Activated CD4-positive, alpha-beta T cell treated with anti-CD3 and anti-CD28 coated beads, Interleukin-2, amount 50 U/mL, for 4 hours (primary cell): ENCODE measurements at regions not wholly inside any gene's neighbourhood (a gene's known extent, or its start where the extent isn't known, plus 50 kb on each side); places are given as distances from the start of the nearest gene placed in this dataset.
"Not testable (repeated sequence)": the region's sequence is repeated elsewhere in the genome, so short reads cannot be mapped to it uniquely, and the experiment has no call there.

Source experiments
- DNase-seq, 2 experiments: peaks; one replicate each; pipeline ENCODE4 v3.0.0-alpha.2; 2020

DNA sequence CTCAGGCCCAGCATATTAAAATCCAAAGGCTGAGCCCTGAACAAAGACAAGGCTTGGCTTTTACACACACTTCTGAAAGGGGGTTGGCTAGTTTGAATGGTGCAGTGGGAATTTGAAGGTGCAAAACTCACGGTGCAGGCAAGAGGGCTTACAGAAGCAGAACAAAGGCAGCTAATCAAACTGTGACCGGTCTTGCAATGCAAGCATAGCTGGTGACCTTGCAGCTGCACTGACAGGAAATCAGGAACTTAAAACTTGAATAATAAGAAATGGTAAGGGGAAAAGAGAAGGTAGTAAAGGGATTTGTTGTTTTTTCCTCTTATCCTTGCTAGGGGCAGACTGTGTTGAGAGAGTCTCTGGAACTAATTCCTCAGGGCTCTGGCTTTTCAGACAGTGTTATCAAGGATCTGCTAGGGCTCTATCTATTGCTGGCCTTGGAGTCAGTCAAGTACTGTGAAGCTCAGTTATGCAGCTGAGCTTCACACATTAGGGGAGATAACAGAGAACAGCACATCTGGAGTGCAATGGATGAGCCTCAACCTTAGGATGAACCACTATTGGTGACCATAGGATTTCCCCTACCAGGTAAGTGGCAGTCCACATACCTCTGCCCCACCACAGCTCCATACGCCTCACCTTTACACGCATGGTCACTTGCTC lies 97.6 kb downstream of the PPIAL4G start:
- DNase-seq: no peak

DNA sequence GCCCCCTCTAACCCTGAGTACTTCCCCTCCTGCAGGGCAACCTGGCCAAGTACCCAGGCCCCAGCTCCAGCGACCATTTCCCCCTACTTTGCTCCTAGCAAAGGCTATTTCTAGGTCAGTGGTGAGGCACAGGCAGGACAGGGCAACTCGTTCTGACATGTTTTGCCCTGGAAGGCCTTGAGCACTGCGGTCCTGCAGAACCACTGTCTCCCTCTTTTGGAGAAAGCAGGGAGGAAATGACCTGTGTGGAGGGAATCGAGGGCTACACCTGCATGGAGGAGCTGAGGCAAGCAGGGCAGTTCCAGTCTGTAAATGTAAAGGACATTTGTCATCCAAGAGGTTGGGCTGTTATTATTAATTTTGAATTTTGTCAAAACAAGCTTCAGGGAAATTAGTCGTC lies 99.1 kb downstream of the PPIAL4G start:
- no peak for DNase-seq

DNA sequence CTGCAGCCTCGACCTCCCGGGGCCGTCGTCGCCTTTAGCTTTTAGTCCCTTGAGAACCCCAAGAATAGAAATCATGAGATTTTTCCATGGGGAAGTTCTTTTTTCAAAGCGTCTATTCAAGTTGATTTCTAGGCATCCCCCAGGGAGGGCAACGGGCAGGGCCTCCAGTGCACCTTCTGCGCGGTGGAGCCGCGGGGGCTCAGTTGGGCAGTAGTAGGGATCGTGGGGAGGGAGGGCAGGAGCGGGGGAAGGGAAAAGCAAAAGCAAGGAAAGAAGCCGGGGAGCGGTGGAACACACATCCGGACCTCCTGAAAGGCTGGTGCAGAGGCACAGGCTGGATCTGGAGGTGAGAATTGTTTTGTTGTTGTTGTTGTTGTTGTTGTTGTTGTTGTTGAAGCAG lies 103.4 kb downstream of the PPIAL4G start:
- no peak for DNase-seq

DNA sequence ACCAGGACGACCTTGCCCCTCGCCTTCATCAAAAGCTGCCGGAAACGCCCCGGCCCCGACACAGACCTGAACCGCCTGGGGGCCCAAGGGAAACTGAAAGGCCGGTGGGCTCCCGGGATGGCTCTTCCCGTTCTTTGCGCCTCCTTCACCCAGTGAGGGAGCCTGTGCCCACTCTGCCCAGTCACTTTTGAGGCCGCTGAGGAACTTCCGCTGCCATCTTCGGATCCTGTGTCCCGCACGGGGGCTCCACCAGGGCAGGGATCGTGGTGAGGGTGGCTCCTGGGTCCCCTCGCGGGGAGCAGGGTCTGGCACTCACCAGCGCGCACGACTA lies 104.0 kb downstream of the PPIAL4G start:
- no peak for DNase-seq

DNA sequence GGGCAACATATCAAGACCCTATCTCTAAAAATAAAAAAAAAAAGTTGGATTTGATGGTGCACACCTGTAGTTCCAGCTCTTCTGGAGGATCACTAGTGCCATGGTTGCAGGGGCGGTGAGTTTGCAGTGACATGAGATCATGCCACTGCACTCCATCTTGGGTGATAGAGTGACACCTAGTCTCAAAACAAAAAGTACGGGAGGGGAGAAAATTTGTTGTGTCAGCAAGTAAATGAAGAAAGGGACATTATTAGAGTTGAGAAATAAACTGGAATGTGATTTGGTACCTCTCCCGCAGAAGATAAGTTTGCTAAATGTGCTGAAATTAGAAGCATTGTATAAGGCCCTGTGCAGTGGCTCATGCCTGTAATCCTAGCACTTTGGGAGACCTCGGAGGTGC lies 105.1 kb downstream of the PPIAL4G start:
- not testable (repeated sequence) for DNase-seq

DNA sequence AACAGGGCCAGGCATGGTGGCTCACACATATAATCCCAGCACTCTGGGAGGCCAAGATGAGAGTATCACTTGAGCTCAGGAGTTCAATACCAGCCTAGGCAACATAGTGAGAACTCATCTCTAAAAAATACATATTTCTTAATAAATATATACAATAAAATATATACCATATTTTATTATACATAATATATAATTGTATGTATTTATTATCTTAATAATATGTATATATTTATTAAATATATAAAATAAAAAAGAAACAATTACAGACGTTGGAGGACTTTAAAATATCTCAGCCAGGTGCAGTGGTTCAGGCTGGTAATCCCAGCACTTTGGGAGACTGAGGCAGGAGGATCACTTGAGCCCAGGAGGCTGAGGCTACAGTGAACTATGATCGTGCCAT lies 106.1 kb downstream of the PPIAL4G start:
- not testable (repeated sequence) for DNase-seq

DNA sequence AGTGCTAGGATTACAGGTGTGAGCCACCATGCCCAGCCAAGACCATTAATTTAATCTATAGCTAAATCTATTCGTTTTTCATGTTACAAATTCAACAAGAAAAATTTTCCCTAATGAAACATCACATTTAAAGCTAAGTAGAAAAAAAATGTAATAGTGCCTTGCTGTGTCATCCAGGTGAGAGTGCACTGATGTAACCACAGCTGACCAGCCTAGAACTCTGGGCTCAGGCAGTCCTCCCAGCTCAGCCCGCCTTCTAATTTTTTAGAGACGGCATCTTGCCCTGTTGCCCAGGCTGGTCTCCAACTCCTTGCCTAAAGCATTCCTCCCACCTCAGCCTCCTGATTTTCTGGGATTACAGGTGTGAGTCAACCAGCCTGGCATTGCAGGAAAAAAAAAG lies 109.0 kb downstream of the PPIAL4G start:
- DNase-seq: no peak

DNA sequence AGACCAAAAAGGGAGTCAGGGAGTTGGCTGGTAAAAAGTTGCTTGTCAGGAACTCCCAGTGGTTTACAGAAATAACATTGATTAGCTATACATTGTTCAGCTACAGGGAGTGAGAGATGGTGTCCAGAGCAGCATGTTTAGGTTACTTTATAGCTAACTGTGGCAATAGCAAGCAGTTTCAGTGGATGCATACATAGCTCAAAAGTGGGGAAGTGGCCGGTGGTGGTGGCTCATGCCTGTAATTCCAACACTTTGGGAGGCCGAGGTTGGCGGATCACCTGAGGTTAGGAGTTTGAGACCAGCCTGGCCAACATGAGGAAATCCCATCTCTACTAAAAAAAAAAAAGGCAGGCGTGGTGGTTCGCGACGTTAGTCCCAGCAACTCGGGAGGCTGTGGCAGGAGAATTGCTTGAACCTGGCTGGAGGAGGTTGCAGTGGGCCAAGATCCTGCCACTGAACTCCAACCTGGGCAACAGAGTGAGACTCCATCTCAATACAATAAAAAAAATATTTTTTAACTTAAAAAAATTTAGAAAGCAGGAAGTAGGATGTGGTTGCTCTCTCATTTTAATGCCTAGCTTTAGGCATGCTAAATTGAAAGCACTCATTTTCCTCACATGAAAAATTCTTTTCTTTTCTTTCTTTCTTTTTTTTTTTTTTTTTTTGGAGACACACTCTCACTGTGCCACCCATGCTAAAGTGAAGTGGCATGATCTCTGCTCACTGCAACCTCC lies 109.7 kb downstream of the PPIAL4G start:
- DNase-seq: no peak

DNA sequence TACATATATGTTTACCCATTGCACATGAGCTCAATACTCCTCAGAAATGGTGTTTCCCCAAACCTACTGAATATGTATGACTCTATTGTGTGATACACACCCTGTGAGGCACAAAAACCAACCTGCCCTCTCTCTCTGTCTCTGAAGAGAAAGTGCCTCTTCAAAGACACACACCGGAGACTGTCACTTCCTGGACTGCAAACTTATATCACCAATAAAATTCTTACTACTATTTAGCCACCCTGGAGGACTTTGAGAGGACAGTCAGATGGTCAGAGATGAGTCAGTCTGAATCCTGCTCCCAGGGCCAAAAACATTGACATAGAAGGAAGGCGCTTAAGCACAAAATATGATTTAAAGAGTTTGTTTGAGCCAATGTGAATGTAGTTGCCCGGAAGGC lies 110.4 kb downstream of the PPIAL4G start:
- peak; percentile 43 to 45 for DNase-seq

DNA sequence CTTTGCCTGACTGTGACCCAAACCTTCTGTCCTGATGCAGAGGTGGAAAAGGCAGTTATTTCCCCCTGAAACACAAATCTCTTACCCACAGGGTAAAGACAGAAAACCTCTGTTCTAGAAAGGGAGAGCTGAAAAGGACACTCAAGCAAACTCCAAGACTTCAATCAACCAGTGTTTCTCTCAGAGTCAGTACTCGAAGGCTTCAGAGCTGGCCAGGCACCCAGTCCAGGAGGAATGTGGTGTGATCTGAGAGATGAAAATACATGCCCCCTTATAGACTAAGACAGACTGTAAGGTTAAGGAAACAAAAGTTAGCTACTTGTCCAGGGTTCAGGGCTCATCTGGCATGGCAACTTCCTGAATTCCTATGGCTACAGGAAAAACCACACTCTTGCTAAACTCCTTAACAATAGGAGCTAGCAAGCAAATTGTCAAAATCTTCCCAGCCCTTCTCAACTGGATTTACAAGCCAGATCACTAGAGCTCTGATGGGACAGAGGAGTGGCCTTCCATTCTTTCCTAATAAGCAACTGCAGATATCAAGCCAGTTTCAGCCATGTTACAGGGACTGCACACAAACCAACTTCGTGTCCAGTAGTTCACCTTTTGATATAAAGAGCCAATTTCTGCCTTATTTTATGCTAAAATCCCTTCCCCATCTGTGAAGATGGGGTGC lies 110.9 kb downstream of the PPIAL4G start:
- not testable (repeated sequence) for DNase-seq

DNA sequence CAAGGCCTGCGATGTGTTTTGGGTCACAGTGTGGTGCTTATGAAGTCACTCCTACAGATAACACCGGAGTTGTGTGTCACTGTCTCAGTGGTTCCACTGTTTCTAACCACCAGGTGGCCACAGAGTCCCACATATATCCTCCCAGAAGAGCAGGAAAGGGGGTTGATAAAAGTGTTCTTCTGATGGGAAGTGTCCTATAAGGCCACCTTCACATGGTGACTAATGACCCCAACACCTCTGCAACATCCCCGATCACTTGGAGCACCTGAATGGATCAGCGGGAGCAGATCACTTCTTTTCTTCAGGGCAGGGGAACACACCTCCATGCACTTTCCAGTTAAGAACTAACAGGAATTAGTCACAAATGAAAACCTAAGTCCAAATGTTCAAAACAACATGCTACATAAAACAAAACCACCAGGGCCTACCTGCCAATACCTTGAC lies 111.5 kb downstream of the PPIAL4G start:
- DNase-seq: peak; percentile 66

DNA sequence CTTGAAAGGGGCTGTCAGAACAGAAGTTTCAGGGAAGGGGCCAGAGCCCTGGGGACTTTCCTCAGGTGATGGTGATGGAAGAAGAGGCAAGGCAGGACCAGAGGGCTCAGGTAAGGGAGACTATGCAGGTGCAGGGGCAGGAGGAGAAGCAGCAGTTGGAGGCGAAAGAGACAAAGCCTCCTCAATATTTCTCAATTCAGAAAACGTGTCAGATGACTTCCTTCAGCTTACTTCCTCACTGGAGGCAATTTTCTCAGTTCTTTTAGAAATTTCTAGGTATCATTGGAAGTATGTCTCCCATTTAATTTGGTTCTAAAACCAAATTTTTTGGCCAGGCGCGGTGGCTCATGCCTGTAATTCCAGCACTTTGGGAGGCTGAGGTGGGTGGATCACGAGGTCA lies 112.4 kb downstream of the PPIAL4G start:
- not testable (repeated sequence) for DNase-seq

DNA sequence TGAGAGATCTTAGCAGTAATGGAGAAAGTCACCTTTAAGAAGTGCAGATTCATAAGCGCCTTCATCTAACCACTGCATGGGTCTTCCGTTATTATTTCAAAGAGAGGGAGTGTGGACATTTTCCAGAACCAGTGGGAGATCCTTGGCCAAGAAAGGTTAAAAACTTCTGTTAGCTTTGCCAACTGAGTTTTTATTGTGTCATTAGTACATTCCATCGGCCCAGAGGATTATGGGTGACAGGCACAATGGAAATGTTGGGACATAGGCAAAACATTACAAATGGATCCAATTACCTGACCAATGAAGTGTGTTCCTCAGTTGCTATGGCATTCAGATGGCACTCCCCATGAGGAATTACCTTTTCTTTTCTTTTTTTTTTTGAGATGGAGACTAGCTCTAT lies 115.5 kb downstream of the PPIAL4G start:
- DNase-seq: no peak

DNA sequence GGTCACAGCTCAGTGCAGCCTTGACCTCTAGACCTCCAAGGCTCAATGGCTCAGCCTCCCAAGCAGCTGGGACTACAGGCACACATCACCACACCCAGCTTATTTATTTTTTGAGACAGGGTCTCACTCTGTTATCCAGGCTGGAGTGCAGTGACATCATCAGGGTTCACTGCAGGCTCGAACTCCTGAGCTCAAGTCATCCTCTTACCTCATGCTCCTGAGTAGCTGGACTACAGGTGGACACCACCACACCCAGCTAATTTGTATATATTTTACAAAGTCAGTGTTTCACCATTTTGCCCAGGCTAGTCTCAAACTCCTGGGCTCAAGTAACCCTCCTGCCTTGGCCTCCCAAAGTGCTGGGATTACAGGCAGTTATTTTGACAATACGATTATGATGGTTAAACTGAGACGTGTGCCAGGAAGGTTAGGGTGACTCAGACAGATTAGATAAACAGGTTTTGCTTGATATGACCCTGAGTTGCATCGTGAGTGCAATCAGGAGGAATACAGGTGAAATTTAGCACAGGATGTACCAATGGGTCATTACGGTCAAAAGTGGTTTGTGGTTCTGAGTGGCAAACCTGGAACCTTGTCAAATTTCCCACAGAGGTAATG lies 116.9 kb downstream of the PPIAL4G start:
- DNase-seq: not testable (repeated sequence)

DNA sequence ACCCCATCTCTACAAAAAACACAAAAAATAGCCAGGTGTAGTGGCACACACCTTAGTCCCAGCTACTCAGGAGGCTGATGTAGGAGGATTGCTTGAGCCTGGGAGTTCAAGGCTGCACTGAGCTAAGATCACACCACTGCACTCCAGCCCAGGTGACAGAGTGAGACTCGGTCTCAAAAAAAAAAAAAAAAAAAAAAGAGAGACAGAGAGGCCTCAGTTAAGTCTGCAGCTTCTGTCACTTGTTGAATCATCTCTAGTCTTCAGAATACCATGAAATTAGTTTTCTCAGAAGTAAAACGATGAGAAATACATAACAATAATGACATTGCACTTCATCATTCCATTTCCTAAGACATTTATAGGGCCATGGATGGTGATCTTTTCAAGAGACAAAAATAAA lies 118.0 kb downstream of the PPIAL4G start:
- DNase-seq: not testable (repeated sequence)

DNA sequence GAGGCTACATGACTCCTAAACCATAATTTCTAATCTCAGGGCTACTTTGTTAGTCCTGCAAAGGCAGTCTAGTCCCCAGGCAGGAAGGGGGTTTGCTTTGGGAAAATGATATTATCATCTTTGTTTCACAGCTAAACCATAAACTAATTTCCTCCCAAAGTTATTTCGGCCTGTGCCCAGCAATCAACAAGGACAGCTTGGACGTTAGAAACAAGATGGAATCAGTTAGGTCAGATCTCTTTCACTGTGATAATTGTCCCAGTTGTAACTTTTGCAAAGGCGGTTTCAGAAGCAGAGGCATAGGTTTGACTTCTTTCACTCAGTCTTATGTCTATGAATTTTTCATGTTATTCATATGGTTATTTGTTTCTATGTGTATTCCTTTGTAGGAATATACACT lies 119.1 kb downstream of the PPIAL4G start:
- not testable (repeated sequence) for DNase-seq

DNA sequence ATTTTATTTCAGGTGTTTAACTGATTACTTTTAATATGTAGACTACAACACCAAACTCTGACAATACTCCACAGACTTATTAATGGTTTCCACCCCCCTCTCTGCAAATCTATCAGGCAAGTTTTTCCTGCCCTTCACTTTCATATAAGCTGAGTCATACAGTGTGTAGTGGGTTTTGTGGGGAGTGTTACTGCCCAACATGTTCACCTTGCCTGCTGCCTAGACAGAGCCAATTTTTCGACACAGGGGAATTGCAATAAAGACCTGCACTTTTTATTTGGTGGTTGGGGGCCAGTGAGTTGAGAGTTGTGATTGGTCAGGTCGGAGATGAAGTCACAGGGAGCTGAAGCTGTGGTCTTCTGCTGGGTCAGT lies 119.7 kb downstream of the PPIAL4G start:
- no peak for DNase-seq

DNA sequence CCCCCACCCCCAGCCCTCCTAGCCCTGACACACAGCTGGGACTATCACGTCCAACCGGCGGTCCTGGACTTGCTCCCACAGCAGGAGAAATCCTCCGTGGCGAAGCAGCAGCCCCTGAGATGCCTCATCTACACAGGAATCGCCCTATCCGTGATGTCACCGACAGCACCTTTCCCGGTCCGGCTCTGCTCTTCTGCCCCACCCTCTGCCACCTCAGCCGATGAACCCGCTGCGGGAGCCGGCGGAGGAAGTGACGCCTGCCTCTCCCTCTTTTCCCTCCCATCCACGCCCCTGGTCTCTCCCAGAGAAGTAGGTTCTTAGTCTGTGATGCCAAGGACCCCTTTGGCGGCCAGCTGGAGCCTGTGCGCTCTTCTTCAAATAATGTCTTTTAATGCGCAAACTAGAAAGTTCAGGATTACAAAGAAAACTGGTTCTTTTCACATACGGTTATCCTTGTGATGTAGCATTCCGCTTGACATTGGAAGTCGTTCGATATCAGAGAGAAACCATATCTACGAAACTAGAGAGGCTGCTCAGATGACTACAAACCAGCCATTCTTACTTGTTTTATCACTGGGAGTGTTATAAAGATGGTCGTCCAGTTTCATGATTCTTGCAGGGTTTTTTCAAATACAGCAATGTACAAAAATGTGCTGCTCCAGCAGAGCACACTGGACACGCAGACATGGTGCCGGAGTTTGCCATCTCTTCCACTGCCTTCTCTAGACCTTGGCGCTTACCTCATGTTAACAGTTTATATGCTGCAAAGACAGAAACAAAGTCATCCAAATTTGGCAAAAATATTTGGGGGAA lies 120.3 kb downstream of the PPIAL4G start:
- peak in 1 of 2 experiments; percentile 29 for DNase-seq

DNA sequence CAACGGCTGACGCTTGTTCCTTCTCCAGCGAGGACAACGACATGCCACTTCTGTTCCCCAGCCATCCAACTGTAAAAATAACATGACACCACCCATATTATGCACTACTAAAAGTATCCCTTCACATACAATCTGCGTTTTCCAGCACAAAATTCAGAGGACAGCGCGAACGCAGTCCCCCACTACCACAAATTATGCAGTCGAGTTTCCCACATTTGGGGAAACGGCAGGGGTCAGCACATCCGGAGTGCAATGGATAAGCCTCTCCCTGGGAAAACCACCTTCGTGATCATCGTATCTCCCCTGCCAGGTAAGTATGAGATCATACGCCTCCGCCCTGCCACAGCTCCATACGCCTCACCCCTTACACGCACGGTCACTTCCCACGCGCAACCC lies 120.9 kb downstream of the PPIAL4G start:
- DNase-seq: peak; percentile 23 to 25

DNA sequence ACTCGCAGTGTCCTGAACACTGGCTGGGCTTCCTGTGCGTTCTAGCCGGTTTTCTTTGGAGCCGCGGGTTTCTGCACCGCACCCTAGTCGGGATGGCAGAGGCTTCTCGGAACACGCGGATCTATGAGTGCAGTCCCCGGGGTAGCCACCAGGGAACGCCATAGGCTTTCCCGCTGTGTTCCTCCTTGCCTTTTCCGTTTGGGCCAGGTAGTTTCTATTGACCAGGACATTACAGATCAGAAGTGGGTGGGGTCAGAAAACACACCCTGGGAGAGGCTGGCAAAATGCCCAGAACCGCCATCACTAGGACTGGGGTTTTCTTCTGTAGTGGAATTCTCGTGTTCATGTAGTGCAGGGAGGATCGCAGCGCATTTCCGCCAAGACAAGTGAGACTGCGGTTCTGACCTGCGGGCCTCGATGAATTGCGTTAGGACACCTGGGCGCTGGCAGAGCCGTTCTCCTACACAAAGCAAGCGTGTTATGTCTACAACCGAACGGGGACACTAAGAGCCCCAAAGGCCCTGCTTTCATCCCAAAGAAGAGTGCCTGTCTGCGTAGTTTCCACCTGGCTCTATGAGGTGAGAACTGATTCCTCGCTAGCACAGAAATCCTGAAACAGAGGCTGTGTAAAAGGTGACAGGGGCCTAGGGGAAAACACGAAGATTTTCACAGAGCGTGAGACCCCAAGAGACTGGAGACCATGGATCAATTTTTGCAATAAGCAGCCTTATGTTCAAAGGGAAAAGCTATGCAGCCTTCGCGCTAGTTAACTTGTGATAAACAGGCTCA lies 121.5 kb downstream of the PPIAL4G start:
- peak; percentile 29 to 35 for DNase-seq

DNA sequence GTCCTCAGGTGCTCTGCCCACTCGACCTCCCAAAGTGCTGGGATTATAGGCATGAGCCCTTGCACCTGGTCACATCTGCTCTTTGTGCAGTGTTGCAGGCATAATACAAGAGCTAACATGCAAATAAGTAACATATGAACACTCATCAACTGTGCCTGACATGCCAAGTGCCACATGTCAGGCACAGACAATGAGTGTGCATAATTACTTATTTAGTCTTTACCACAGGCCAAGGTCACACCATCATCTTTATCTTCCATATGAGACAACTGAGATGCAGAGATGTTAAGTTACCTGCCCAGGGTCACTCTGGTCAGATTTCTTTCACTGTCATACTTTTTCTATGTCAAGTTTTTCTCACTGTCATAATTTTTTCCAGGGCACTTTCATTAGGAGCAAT lies 126.1 kb downstream of the PPIAL4G start:
- no peak for DNase-seq

DNA sequence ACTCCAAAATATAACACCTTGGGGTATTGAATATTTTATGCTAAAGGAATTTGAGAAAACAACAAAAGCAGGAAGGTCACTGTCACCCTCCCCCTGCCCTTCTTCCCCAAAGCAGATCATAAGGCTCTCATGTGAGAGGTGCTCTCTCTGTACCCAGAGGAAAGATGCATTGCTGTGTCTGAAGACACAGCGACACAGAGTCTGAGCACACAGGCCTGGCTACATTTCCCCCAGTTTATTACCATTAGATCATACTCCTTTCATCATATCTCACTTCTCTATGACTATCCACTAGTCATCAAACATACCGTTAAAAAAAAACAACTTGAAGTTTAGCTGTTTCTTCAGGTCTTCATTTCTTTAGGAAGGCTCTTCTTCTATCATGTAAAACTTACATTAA lies 127.1 kb downstream of the PPIAL4G start:
- DNase-seq: no peak
